H9 (cell line): ENCODE measurements at regions not wholly inside any gene's neighbourhood (a gene's known extent, or its start where the extent isn't known, plus 50 kb on each side); places are given as distances from the start of the nearest gene placed in this dataset.

Source experiments
- DNase-seq: peaks from one replicate; pipeline ENCODE4 v3.0.0-alpha.2; 2017
- H2AFZ ChIP-seq: one replicate; pipeline ENCODE4 v1.6.1; 2013; ENCODE audit warnings: mild to moderate bottlenecking, low read length, control low read depth, moderate library complexity
- H2AK5ac ChIP-seq: 2 replicates; pipeline ENCODE4 v1.6.1; 2013; ENCODE audit warnings: low read length, control low read depth, mixed read lengths; ENCODE audit not compliant: insufficient read length
- H2BK120ac ChIP-seq: one replicate; pipeline ENCODE4 v1.6.1; 2013; ENCODE audit warnings: low read depth, mild to moderate bottlenecking, low read length, control low read depth, inconsistent platforms; ENCODE audit not compliant: poor library complexity, severe bottlenecking
- H2BK12ac ChIP-seq: 2 replicates; pipeline ENCODE4 v1.6.1; 2013; ENCODE audit warnings: low read length, control low read depth, mixed read lengths, low read depth; ENCODE audit not compliant: insufficient read length
- H2BK15ac ChIP-seq: 2 replicates; pipeline ENCODE4 v1.6.1; 2013; ENCODE audit warnings: low read depth, low read length, control low read depth
- H2BK20ac ChIP-seq: one replicate; pipeline ENCODE4 v1.6.1; 2013; ENCODE audit warnings: low read depth, mild to moderate bottlenecking, low read length, control low read depth, inconsistent platforms; ENCODE audit not compliant: poor library complexity, severe bottlenecking
- H2BK5ac ChIP-seq: 2 replicates; pipeline ENCODE4 v1.6.1; 2013; ENCODE audit warnings: low read length, control low read depth, mixed read lengths; ENCODE audit not compliant: insufficient read length
- H3K14ac ChIP-seq: 2 replicates; pipeline ENCODE4 v1.6.1; 2013; ENCODE audit warnings: low read length, control low read depth; ENCODE audit not compliant: insufficient read depth
- H3K18ac ChIP-seq: 2 replicates; pipeline ENCODE4 v1.6.1; 2013; ENCODE audit warnings: low read depth, mild to moderate bottlenecking, mixed read lengths, low read length, control low read depth; ENCODE audit not compliant: insufficient read length
- H3K23ac ChIP-seq: 2 replicates; pipeline ENCODE4 v1.6.1; 2013; ENCODE audit warnings: low read length, control low read depth, mixed read lengths, low read depth; ENCODE audit not compliant: insufficient read length
- H3K23me2 ChIP-seq: 2 replicates; pipeline ENCODE4 v1.6.1; 2013; ENCODE audit warnings: low read depth, mild to moderate bottlenecking, mixed read lengths, low read length, control low read depth; ENCODE audit not compliant: insufficient read length, poor library complexity, severe bottlenecking
- H3K27ac ChIP-seq: 2 replicates; pipeline ENCODE4 v1.5.1; 2013; ENCODE audit warnings: low read length, control low read depth, mixed read lengths, low read depth; ENCODE audit not compliant: insufficient read length
- H3K27me3 ChIP-seq: 2 replicates; pipeline ENCODE4 v1.6.1; 2013; ENCODE audit warnings: low read length, control low read depth, inconsistent platforms; ENCODE audit not compliant: insufficient read depth
- H3K4ac ChIP-seq: 2 replicates; pipeline ENCODE4 v1.6.1; 2013; ENCODE audit warnings: low read depth, mild to moderate bottlenecking, control low read depth, inconsistent platforms, low read length, moderate library complexity
- H3K4me1 ChIP-seq: 2 replicates; pipeline ENCODE4 v1.6.1; 2013; ENCODE audit warnings: low read length, control low read depth, inconsistent platforms; ENCODE audit not compliant: insufficient read depth
- H3K4me2 ChIP-seq: 2 replicates; pipeline ENCODE4 v1.6.1; 2013; ENCODE audit warnings: low read length, control low read depth, mixed read lengths; ENCODE audit not compliant: insufficient read length, insufficient read depth
- H3K56ac ChIP-seq: 2 replicates; pipeline ENCODE4 v1.6.1; 2013; ENCODE audit warnings: low read depth, mild to moderate bottlenecking, mixed read lengths, low read length, control low read depth; ENCODE audit not compliant: insufficient read length
- H3K79me1 ChIP-seq: 2 replicates; pipeline ENCODE4 v1.6.1; 2013; ENCODE audit warnings: low read depth, mild to moderate bottlenecking, moderate library complexity, low read length, control low read depth, inconsistent platforms; ENCODE audit not compliant: insufficient read depth, poor library complexity, severe bottlenecking
- H3K79me2 ChIP-seq: 2 replicates; pipeline ENCODE4 v1.6.1; 2013; ENCODE audit warnings: low read length, control low read depth, inconsistent platforms; ENCODE audit not compliant: insufficient read depth
- H3K9ac ChIP-seq: 2 replicates; pipeline ENCODE4 v1.6.1; 2013; ENCODE audit warnings: low read length, control low read depth, mixed read lengths; ENCODE audit not compliant: insufficient read length; ENCODE audit errors: extremely low read depth
- H3K9me3 ChIP-seq: one replicate; pipeline ENCODE4 v1.6.1; 2013; ENCODE audit warnings: low read depth, low read length, inconsistent platforms; ENCODE audit not compliant: control insufficient read depth
- H3T11ph ChIP-seq: one replicate; pipeline ENCODE4 v1.6.1; 2013; ENCODE audit warnings: mild to moderate bottlenecking, low read length, control low read depth, inconsistent platforms
- H4K20me1 ChIP-seq: one replicate; pipeline ENCODE4 v1.6.1; 2013; ENCODE audit not compliant: control insufficient read depth, insufficient read length, insufficient read depth
- H4K5ac ChIP-seq: 2 replicates; pipeline ENCODE4 v1.6.1; 2013; ENCODE audit warnings: low read depth, mild to moderate bottlenecking, mixed read lengths, low read length, control low read depth; ENCODE audit not compliant: insufficient read length
- H4K8ac ChIP-seq: replicated peaks from 2 replicates; pipeline ENCODE4 v1.6.1; 2013; ENCODE audit warnings: low read length, control low read depth, mixed read lengths, low read depth; ENCODE audit not compliant: insufficient read length
- H4K91ac ChIP-seq: 2 replicates; pipeline ENCODE4 v1.6.1; 2013; ENCODE audit warnings: low read depth, mild to moderate bottlenecking, moderate library complexity, mixed read lengths, low read length, control low read depth; ENCODE audit not compliant: insufficient read length
- H3K27ac Mint-ChIP-seq, 3 experiments: 2 replicates in 2 of 3; 3 replicates in 1 of 3; pipeline ENCODE4 v1.8.0; 2020 to 2021; ENCODE audit warnings: mixed read lengths in 3 of 3, mild to moderate bottlenecking in 1 of 3, moderate library complexity in 1 of 3
- H3K27me3 Mint-ChIP-seq: 2 replicates; pipeline ENCODE4 v1.8.0; 2021; ENCODE audit warnings: low read depth, mild to moderate bottlenecking, moderate library complexity, mixed read lengths
- H3K36me3 Mint-ChIP-seq, 3 experiments: 2 replicates in 2 of 3; 3 replicates in 1 of 3; pipeline ENCODE4 v1.8.0; 2020 to 2021; ENCODE audit warnings: low read depth in 3 of 3, mixed read lengths in 3 of 3; ENCODE audit not compliant: insufficient read depth in 1 of 3
- H3K4me1 Mint-ChIP-seq, 2 experiments: 2 replicates each; pipeline ENCODE4 v1.8.0; 2020; ENCODE audit warnings: mixed read lengths in 2 of 2
- H3K4me3 Mint-ChIP-seq, 2 experiments: 2 replicates in 1 of 2; 3 replicates in 1 of 2; pipeline ENCODE4 v1.8.0; 2020 to 2021; ENCODE audit warnings: mild to moderate bottlenecking in 2 of 2, mixed read lengths in 2 of 2, moderate library complexity in 1 of 2
- H3K9me3 Mint-ChIP-seq, 2 experiments: 2 replicates in 1 of 2; 3 replicates in 1 of 2; pipeline ENCODE4 v1.8.0; 2020; ENCODE audit warnings: mild to moderate bottlenecking in 2 of 2, mixed read lengths in 2 of 2, moderate library complexity in 1 of 2
- WGBS: extraction: QIAGEN DNeasy Blood & Tissue Kit; methylation state at CpG from one replicate; pipeline ENCODE4 v1.1.7; 2013; ENCODE audit warnings: missing lambda C conversion rate, low lambda C conversion rate, mixed read lengths; ENCODE audit not compliant: insufficient read length; ENCODE audit errors: extremely low coverage; 5-methylcytosine and 5-hydroxymethylcytosine counted together
- TF ChIP-seq, protein P1 (sequence below): fragments of 200-600 bp; sonication (generic); conservative IDR thresholded peaks from 3 replicates; pipeline ENCODE4 v1.8.0; 2021; ENCODE audit warnings: antibody characterized with exemption, mild to moderate bottlenecking

DNA sequence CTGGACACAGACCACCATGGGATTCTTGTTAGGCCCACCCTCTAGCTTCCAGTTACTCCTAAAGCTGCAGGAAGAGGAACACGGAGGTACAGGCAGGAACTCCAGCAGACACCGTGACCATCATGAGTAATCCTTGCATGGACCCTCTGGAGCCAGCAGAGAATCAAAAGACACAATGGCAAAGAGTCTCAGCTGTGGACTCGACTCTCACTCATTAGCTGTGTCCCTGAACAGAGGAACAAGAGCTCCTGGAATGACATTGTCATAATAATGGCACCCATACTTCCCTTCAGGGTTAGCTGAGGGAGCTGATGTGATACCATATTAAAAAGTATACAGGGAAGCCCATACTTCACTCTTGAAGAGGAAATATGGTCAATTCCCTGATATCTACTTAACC lies 176.3 kb upstream of the ASIC2 start:
- DNase-seq = no peak
- H2BK15ac ChIP-seq = no peak overlapping the region
- Mint-ChIP-seq H3K27ac (no peak overlapping the region), H3K9me3 (peaks cover 4 to 15% of the 10 kb centered on the region in 2 experiments; a peak in 4 of 5 replicates), H3K4me1 (peaks cover 0 to 6% of the 10 kb centered on the region in 2 experiments; a peak in 3 of 4 replicates), H3K36me3 (peaks cover 0 to 4% (median 3%) of the 10 kb centered on the region in 3 experiments; a peak in 2 of 7 replicates), H3K27me3 (peaks cover 7% of the 10 kb centered on the region), H3K4me3 (no peak overlapping the region)
- no peak overlapping the region for H4K5ac ChIP-seq
- H3K4ac ChIP-seq = no peak overlapping the region
- no peak overlapping the region for H3K23ac ChIP-seq
- H3K14ac ChIP-seq = no peak overlapping the region; the same call in 1 of the 2 replicates
- no peak overlapping the region for H2BK120ac ChIP-seq
- no CpG with 5 or more reads among the region's 3 CpGs for WGBS
- H4K8ac ChIP-seq = no peak overlapping the region
- H3K79me1 ChIP-seq = no peaks in the 10 kb centered on the region
- no peak overlapping the region for H2AK5ac ChIP-seq
- H3K27me3 ChIP-seq = no peaks in the 10 kb centered on the region
- H2BK20ac ChIP-seq = no peak overlapping the region
- H3K9me3 ChIP-seq = no peaks in the 10 kb centered on the region
- no peak overlapping the region for H3K56ac ChIP-seq
- H3K18ac ChIP-seq = no peak overlapping the region
- H3K79me2 ChIP-seq = no peaks in the 10 kb centered on the region
- H4K91ac ChIP-seq = no peak overlapping the region
- H2BK12ac ChIP-seq = no peak overlapping the region
- no peak overlapping the region for H3K9ac ChIP-seq
- H2AFZ ChIP-seq = no peak overlapping the region
- H4K20me1 ChIP-seq = no peaks in the 10 kb centered on the region
- H3K4me2 ChIP-seq = no peak overlapping the region
- H3K27ac ChIP-seq = no peak overlapping the region
- no peak overlapping the region for H2BK5ac ChIP-seq
- H3T11ph ChIP-seq = no peak overlapping the region
- no peaks in the 10 kb centered on the region for H3K4me1 ChIP-seq
- TF ChIP-seq, protein P1, sequence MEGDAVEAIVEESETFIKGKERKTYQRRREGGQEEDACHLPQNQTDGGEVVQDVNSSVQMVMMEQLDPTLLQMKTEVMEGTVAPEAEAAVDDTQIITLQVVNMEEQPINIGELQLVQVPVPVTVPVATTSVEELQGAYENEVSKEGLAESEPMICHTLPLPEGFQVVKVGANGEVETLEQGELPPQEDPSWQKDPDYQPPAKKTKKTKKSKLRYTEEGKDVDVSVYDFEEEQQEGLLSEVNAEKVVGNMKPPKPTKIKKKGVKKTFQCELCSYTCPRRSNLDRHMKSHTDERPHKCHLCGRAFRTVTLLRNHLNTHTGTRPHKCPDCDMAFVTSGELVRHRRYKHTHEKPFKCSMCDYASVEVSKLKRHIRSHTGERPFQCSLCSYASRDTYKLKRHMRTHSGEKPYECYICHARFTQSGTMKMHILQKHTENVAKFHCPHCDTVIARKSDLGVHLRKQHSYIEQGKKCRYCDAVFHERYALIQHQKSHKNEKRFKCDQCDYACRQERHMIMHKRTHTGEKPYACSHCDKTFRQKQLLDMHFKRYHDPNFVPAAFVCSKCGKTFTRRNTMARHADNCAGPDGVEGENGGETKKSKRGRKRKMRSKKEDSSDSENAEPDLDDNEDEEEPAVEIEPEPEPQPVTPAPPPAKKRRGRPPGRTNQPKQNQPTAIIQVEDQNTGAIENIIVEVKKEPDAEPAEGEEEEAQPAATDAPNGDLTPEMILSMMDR = no peak
- no peaks in the 10 kb centered on the region for H3K23me2 ChIP-seq
